HepG2 (cell line): ENCODE measurements at regions not wholly inside any gene's neighbourhood (a gene's known extent, or its start where the extent isn't known, plus 50 kb on each side); places are given as distances from the start of the nearest gene placed in this dataset.

ENCODE experiments used
- NRL ChIP-seq: sonication (generic); formaldehyde crosslinking; IDR thresholded peaks from 2 replicates; pipeline ENCODE4 v1.5.0; 2020; ENCODE audit warnings: missing genetic modification reagents, mild to moderate bottlenecking, moderate library complexity, borderline replicate concordance
- YY1 ChIP-seq: IDR thresholded peaks from 2 replicates; pipeline ENCODE4 v1.6.1; 2011; ENCODE audit warnings: low read length, low read depth, moderate library complexity, mild to moderate bottlenecking; ENCODE audit not compliant: insufficient read depth, insufficient replicate concordance

DNA sequence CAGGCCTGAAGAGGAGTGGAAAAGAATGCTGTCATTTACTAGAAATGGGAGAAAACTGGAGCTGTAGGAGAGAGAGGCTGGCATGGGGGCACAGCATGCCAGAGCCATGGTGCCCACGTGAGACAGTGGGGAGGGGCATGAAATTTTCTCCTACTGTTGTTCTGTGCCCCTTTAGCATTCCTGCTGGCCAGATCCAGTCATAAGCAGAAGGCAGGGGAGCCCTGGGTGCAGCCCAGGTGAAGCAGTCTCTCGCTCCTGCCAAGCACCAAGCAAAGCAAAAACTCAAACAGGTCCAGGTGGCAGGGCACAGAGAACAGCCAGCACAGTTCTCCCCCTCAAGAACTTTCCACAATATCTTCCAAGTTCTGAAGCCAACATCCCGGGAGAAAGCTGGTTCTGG is 383.2 kb downstream of the TCERG1L start:
- TF ChIP-seq YY1 (no peak), NRL (CRISPR knock-in tag) (no peak)
